GM19467 (cell line): ENCODE measurements at regions not wholly inside any gene's neighbourhood (a gene's known extent, or its start where the extent isn't known, plus 50 kb on each side); places are given as distances from the start of the nearest gene placed in this dataset.
"Not testable (repeated sequence)": the region's sequence is repeated elsewhere in the genome, so short reads cannot be mapped to it uniquely, and the experiment has no call there.

ENCODE experiments used
- ATAC-seq: cut with Tn5 transposase; IDR thresholded peaks from one replicate; pipeline ENCODE4 v1.9.1; 2021; ENCODE audit warnings: mild to moderate bottlenecking, moderate library complexity; ENCODE audit not compliant: unreplicated experiment

DNA sequence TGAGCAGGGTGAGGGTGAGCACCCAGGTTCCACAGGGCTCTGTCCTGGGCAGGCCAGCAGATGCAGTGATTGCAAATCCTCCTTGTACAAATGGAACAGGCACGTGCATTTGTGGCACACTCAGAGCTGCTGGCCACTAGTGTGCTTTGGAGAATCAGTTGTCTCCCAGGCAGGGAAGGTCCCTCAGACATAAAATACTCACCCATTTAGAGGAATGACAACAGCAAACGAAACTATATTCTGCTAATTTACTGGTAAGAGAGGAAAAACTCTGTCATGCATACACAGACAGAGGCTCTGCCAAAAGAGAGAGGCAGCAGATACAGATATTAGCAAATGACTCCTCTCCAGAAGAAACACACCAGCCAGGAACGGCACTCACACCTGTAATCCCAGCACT is 116.5 kb upstream of the PLGLB2 start:
- not testable (repeated sequence) for ATAC-seq

DNA sequence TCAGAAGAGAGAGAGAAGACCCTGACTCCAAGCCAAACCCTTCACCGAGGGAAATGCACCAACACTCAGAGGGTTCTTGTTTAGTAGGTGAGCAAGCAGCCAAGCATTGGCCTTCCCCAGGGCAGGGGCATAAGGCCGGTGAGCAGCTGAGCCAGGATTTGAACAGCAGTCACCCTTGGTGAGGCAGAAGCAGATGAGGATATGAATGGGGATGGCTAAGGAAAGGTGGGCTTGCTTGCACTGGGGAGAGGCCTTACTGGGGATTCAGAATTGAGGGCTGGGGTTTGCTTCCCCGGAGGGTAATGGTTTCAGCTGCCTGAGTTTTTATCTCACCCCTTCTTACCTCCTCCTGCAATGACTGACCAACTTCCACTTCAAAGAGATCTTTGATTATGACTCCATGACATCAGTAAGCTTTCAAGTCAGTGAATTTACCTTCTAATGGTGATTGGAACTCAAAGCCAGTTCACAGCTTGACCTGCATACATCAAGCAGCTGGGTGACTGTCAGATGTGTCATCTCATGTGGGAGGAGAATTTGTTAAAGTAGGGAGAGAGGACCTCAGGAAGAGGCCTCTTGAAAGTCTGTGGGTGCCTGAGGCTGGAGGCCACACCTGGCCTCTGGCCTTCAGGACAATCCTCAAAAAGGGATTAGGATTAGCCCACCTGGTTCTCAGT is 114.5 kb upstream of the PLGLB2 start:
- ATAC-seq = not testable (repeated sequence)

GRCh38 chr2:87634106-87634505 is 113.8 kb upstream of the PLGLB2 start:
- not testable (repeated sequence) for ATAC-seq

DNA sequence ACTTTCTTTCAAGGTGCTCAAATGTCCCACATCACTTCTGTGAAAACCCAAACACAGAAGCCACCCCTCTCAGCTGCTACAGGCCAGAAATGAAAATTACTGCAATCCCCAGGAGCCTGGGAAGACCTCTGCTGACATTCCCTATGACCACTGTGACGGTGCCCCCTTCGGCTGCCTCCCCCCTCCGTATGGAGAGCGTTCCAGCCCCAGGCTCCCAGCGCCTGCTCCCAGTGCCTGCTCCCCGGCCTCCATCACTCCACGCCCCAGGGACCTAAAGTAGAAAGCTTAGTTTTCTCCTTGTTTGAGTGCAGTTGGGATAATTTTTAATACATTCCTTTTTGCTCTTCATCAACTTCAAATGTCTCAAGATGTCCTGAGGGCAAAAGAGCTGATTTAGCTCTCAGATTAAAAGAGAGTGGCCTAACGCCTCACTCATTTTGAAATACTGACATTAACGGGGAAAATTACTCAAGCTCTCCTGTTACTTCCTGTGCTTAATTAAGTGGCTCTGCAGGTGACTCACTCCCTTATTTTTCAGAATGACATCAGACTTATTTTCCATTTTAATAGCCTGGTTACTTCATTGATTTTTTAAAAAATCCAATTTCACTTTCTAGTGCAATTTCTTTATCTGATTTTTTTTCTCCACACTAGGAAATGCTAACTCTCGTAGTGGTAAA is 112.8 kb upstream of the PLGLB2 start:
- ATAC-seq = not testable (repeated sequence)

DNA sequence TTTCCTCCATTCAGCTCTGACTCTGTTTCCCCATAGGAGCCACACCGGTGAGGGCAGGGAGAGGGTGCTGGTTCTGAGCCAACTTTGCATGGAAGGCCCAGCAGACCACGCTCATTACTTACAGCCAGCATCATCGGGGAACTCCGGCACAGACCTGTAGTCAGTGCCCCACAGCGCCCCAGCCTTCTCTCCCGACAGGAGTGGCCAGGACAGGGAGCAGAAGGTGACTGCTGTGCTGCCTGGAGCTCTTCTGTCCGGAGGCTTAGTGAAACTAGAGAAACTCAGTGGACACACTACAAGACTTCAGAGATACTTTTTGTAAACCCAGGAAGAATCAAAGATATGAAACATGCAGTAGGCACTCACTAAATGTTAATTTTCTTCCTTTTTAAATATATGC is 111.6 kb upstream of the PLGLB2 start:
- not testable (repeated sequence) for ATAC-seq

GRCh38 chr2:87636735-87637134 is 111.2 kb upstream of the PLGLB2 start:
- ATAC-seq = not testable (repeated sequence)

GRCh38 chr2:87637249-87637990 is 110.5 kb upstream of the PLGLB2 start:
- ATAC-seq = not testable (repeated sequence)

GRCh38 chr2:87638114-87638807 is 109.6 kb upstream of the PLGLB2 start:
- not testable (repeated sequence) for ATAC-seq

DNA sequence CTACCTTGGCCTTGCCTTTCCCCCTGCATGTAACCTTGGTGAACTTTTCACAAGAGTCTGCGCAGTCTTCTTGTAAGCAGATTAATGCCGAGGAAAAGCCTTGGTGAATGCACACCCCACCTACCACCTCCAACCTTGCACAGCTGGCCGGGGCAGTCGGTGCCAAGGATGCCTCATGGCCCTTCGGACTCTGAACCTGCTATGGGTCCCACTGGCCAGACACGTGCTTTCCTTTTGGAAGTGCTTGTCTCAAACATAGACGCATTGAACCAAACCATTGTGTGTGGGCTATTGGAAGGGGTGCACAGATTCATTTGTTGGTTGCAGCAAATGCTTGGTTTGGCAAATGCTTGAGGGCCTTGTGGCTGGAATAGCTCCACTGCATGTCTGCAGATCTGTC is 109.0 kb upstream of the PLGLB2 start:
- ATAC-seq = not testable (repeated sequence)

DNA sequence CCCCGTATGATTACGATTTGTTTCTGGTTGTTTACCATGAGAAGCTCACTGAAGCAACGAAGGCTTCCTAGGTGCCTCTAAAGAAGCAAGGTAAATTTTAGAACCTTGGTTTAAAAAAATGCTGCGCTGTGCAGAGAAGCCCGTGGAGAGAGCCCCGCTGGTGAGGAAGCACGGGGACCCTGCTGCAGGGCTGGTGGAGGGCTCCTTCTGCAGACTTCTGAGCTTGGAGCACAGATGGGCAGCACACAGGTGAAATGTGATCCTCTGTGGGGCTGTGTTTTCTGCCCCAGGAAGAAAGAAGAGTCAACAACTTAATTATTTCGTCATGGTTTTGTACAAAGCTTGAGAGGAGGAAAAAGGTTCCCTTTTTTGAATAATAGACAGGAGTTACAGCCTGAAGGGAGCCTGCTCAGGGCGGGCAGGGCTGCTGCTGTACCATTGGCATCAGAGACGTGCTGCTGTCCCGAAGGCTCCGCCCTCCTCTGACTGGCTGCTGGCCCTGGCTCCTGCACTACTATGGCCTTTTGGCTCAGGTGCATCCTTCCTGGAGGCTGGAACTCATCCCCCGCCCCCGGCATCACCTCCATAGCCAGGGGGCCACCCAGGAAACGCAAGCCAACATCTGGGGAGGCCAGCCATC is 108.0 kb upstream of the PLGLB2 start:
- ATAC-seq = not testable (repeated sequence)

GRCh38 chr2:87640961-87641563 is 106.8 kb upstream of the PLGLB2 start:
- ATAC-seq = not testable (repeated sequence)

GRCh38 chr2:87643165-87643564 is 104.7 kb upstream of the PLGLB2 start:
- not testable (repeated sequence) for ATAC-seq

DNA sequence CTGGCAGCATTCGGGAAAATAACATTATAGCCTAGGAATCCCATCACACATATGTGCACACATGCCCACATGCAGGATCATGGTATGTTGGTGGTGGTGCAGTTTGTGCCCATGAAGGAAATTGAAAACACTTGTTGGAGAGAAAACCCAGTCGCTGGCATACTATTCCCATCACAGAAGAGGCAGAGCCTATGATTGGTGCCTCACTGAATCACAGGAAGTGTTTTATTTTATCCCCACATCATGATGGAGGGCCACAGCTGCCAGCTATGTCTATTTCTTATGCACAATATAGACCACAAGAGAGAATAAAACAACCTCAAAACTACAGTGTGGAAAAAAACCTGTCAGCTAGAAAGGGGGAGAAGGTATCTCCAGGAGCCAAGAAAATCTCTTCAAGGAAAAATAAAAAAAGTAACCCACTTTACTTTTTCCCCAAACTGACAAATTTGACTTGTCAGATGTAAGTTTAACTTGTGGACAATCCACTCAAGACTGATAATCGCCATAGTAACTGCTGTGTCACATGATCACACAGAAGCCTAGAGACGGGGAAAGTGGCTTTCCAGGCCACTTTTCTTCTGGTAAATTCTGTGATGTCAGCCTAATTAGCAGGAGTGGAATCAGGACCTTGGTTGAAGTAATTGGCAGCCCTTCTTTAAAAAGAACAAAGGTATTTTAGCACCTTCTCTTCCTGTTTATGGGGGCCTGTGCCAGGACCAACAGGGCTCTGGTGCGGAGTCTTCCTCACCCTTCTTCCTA is 100.0 kb upstream of the PLGLB2 start:
- ATAC-seq = not testable (repeated sequence)

- not testable (repeated sequence) for ATAC-seq
These were observed 99.1 kb upstream of the PLGLB2 start for GRCh38 chr2:87648815-87649214.

- ATAC-seq = not testable (repeated sequence)
These were observed 98.0 kb upstream of the PLGLB2 start for GRCh38 chr2:87649871-87650270.

GRCh38 chr2:87650837-87651236 is 97.0 kb upstream of the PLGLB2 start:
- ATAC-seq = not testable (repeated sequence)

GRCh38 chr2:87651589-87651988 is 96.3 kb upstream of the PLGLB2 start:
- not testable (repeated sequence) for ATAC-seq

DNA sequence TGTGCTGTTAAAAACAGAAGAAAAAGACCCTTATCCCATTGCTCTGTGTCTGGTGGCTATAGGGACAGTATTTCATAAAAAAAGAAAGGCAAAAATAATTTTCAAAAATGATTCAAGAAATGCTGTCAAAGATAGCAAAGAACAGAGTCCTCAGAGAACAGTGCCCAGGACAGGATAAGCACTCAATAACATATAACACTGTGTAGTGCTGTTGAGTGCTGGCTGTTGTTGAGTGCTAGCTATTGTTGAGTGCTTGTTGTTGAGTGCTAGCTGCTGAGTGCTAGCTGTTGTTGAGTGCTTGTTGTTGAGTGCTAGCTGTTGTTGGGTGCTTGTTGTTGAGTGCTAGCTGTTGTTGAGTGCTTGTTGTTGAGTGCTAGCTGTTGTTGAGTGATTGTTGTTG is 94.5 kb upstream of the PLGLB2 start:
- ATAC-seq = not testable (repeated sequence)

DNA sequence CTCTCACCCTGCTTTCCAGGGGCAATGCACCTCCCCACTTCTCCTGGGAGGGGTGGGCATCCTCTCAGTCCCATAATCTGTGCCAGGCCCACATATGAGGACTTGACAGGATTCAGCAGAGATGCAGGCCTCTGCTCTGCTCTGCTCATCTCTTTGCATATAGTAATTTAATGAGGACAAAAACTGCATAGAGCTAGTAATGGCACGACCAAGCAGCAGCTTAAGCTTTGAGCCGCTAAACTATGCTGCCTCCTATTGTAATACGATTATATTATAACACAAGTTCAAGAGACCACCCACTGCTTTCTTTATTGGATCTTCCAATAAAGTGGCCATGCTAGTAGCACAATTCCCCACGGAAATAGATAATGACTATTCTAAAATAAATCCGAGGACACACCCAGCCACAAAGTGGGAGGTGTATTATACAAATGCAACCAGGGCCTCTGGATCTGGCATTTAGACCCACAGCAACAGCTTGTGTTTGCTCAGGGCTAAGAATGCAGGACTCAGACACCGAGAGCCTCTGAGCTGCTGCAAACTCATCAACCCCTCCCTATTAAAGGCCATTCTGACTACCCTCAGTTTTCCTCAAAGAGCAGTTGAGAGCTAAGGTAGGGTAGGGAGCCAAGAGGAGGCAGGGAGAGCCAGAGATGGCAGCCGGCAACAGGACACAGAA is 93.6 kb upstream of the PLGLB2 start:
- not testable (repeated sequence) for ATAC-seq
